Peyer's patch (tissue), 4 donors: ENCODE measurements at regions not wholly inside any gene's neighbourhood (a gene's known extent, or its start where the extent isn't known, plus 50 kb on each side); places are given as distances from the start of the nearest gene placed in this dataset.

Source experiments
- DNase-seq, 3 donors: peaks; one replicate each; pipeline ENCODE4 v3.0.0-alpha.2; 2017 to 2019
- H3K27ac ChIP-seq, 4 donors: fragments of 200-600 bp; sonication (generic); one replicate each; pipeline ENCODE4 v1.5.1; 2016 to 2019
- H3K27me3 ChIP-seq, 2 donors: fragments of 200-600 bp; sonication (generic); one replicate each; pipeline ENCODE4 v1.5.1; 2019
- H3K36me3 ChIP-seq, 3 donors: fragments of 200-600 bp; sonication (generic); one replicate each; pipeline ENCODE4 v1.5.1; 2016 to 2019
- H3K4me1 ChIP-seq, 4 donors: fragments of 200-600 bp; sonication (generic); one replicate each; pipeline ENCODE4 v1.5.1; 2016 to 2019
- H3K4me3 ChIP-seq, 4 donors: fragments of 200-600 bp; sonication (generic); 1 replicate in 3 of 4; 2 replicates in 1 of 4; pipeline ENCODE4 v1.5.1; 2016 to 2019; ENCODE audit warnings: mild to moderate bottlenecking in 1 of 4
- H3K9me3 ChIP-seq, 4 donors: fragments of 200-600 bp; sonication (generic); one replicate each; pipeline ENCODE4 v1.5.1; 2016 to 2019; ENCODE audit warnings: mild to moderate bottlenecking in 1 of 4
- POLR2A ChIP-seq, 2 donors: fragments of 450-650 bp; IDR thresholded peaks; one replicate each; pipeline ENCODE4 v1.5.1; 2017; ENCODE audit warnings: antibody characterized with exemption in 2 of 2, mild to moderate bottlenecking in 2 of 2, moderate library complexity in 2 of 2
- TF ChIP-seq, protein P1 (sequence below), 6 experiments: fragments of 450-650 bp in 4 of 6; fragments of 200-600 bp in 2 of 6; sonication (generic) in 1 of 6; IDR thresholded peaks; one replicate each; pipeline ENCODE4 v1.5.1; 2017 to 2019; ENCODE audit warnings: antibody characterized with exemption in 6 of 6, mild to moderate bottlenecking in 3 of 6, moderate library complexity in 1 of 6

DNA sequence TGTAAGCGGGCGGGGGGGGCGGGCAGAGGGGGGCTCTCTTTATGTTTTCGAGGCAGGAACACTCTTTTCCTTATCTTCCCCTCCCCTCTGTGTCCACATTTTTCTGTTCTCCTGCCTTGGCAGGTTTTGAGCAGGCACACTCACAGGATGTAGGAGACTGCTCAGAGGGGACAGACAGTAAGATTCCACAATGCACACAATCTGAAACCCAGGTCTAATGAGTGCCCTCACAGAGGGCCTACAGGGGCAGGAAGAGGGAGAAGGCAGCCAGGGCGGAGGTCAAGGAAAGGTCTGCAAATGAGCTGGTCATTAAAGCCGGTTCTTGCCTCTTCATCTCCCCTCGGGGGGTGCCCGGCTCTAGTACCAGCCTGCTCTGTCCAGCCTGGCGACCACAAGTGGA lies 106.1 kb upstream of the ATP6AP2 start:
- DNase-seq: no peak
- Histone ChIP-seq H3K27me3 (no peaks in the 10 kb centered on the region), H3K4me1 (no peaks in the 10 kb centered on the region), H3K4me3 (no peak overlapping the region), H3K36me3 (no peaks in the 10 kb centered on the region), H3K9me3 (no peaks in the 10 kb centered on the region), H3K27ac (no peak overlapping the region)
- TF ChIP-seq POLR2A (IDR thresholded peaks at IDR 0.05): no peak
- TF ChIP-seq, protein P1, sequence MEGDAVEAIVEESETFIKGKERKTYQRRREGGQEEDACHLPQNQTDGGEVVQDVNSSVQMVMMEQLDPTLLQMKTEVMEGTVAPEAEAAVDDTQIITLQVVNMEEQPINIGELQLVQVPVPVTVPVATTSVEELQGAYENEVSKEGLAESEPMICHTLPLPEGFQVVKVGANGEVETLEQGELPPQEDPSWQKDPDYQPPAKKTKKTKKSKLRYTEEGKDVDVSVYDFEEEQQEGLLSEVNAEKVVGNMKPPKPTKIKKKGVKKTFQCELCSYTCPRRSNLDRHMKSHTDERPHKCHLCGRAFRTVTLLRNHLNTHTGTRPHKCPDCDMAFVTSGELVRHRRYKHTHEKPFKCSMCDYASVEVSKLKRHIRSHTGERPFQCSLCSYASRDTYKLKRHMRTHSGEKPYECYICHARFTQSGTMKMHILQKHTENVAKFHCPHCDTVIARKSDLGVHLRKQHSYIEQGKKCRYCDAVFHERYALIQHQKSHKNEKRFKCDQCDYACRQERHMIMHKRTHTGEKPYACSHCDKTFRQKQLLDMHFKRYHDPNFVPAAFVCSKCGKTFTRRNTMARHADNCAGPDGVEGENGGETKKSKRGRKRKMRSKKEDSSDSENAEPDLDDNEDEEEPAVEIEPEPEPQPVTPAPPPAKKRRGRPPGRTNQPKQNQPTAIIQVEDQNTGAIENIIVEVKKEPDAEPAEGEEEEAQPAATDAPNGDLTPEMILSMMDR (IDR thresholded peaks at IDR 0.05): no peak

DNA sequence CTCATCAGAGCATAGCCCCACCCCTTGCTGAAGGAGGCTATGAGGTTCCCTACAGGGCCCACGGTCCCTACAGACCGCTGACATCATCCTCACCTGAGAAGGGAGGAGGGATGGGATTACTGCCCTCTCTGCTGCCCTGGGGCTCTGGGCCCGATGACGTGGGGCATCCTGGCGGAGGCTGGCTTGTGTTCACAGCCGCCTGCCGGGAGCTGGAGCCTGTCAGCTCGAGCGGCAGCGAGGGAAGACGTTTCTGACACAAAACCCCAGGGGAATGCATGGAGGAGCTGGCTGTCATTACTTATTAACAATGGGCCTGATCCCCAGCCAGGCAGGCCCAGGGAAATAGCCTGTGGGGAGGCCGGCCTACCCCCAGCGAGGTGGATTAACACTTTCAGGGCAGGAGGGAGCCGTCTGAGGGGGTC lies 106.6 kb upstream of the ATP6AP2 start:
- no peaks in the 10 kb centered on the region for H3K9me3 ChIP-seq
- no peak for TF ChIP-seq POLR2A (IDR thresholded peaks at IDR 0.05)
- TF ChIP-seq, protein P1 (IDR thresholded peaks at IDR 0.05): no peak
- H3K4me3 ChIP-seq: no peak overlapping the region
- no peaks in the 10 kb centered on the region for H3K27me3 ChIP-seq
- no peak overlapping the region for H3K27ac ChIP-seq
- no peaks in the 10 kb centered on the region for H3K4me1 ChIP-seq
- DNase-seq: no peak
- H3K36me3 ChIP-seq: no peaks in the 10 kb centered on the region

DNA sequence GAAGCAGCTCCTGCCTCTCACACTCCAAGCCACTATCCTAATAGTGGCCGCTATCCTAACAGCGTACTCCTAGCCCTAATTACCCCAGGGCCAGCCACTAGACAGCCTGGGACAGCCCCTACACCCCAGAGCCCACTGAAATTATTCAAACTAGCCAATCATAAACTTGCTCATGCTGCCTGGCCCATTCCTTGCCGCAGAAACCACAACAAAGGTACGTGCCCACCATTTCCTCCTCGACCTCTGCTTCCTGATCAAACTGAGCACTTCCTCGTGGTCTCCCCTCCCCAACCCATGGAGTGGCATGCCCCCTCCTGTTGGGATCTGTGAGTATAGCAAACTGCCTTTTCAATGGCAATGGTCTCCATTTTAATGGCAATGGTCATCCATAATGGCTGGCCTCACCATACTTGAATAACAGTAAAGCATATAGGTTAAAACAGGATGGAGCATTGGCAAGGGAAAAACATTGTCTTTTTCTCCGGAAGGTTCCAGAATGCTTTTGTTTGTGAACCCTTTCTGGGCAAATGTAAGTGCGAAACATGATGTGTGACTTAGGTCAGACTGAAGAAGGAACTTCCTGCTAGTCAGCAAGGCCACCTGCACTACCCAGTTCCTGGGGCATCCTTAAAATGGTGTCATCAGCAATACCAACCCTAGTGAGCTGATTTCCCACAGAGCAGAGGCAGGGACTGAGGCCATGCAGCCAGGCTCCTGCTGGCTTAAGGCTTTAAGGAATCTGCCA lies 107.1 kb upstream of the ATP6AP2 start:
- Histone ChIP-seq H3K4me3 (no peak overlapping the region), H3K27me3 (no peaks in the 10 kb centered on the region), H3K4me1 (no peaks in the 10 kb centered on the region), H3K9me3 (no peaks in the 10 kb centered on the region), H3K27ac (no peak overlapping the region), H3K36me3 (no peaks in the 10 kb centered on the region)
- no peak for TF ChIP-seq POLR2A (IDR thresholded peaks at IDR 0.05)
- TF ChIP-seq, protein P1 (IDR thresholded peaks at IDR 0.05): no peak
- no peak for DNase-seq

DNA sequence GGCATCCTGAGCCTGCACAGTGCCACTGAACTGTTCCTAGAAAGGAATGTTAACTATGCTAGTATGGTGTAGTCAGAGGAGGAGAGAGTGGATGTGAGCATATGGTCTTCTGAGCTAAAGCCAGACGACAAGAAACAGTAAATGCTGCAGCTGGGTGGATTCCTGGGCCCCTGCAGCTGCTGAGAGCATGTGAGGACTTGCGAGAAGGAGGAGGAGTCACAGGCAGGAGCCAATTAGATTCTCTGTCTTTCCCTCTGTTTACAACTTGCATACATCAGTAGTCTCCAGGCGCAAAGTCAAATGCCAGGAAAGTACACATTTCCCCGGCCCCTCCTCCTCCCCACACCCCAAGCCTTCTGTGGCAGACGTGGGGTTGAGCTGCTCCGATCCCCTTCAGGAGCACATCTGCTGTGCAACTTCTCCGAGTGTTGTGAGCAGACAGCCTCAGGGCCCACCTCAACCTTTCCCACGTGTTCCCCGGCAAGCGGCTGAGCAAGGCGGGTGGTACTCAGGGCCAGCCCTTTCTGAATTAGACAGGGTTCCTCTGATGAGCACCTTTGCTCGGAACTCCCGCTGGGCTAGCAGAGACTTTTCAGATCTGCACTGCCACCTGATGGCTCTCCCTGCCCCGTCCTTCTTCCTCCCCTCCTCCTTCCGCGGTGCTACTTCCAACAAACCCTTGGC lies 108.7 kb upstream of the ATP6AP2 start:
- H3K4me1 ChIP-seq: no peaks in the 10 kb centered on the region
- no peaks in the 10 kb centered on the region for H3K9me3 ChIP-seq
- no peaks in the 10 kb centered on the region for H3K27me3 ChIP-seq
- TF ChIP-seq, protein P1 (IDR thresholded peaks at IDR 0.05): peak in 2 of 6 experiments; percentile 5 to 17
- TF ChIP-seq POLR2A (IDR thresholded peaks at IDR 0.05): no peak
- peak in 2 of 3 donors; percentile 50 to 53 for DNase-seq
- peak overlapping the region in 1 of 4 donors; percentile 39 for H3K27ac ChIP-seq
- peak overlapping the region in 1 of 4 donors; percentile 6 for H3K4me3 ChIP-seq
- H3K36me3 ChIP-seq: no peaks in the 10 kb centered on the region

DNA sequence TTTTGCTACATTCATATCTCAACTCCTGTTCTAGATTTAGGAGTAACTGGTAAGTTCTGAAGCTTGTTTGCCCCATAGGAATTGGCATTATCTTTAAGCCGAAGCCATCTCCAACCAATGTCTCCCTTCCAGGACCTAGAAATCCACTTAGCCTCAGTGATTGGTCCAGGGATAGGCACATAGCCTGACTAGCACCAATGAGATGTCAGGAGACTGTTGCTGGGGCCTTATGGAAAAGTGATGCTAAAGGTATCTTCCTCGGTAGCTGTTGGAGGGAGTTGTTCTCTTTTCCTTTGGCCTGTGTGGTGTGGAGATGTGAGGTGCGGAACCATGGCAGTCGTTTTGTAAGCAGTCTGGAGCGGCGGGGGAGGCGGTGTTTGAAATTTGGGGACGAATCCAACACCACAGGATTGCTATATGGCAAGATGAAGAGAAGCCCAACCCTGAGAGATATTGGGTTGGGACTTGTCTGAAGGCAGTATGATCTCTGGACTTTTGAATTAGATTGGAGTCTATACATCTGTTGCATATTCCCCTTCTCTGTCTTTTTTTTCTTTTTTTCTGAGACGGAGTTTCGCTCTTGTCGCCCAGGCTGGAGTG lies 109.8 kb upstream of the ATP6AP2 start:
- no peak for DNase-seq
- Histone ChIP-seq H3K27me3 (no peaks in the 10 kb centered on the region), H3K9me3 (no peaks in the 10 kb centered on the region), H3K4me3 (no peak overlapping the region), H3K4me1 (no peaks in the 10 kb centered on the region), H3K27ac (no peak overlapping the region), H3K36me3 (no peaks in the 10 kb centered on the region)
- TF ChIP-seq, protein P1 (IDR thresholded peaks at IDR 0.05): no peak
- TF ChIP-seq POLR2A (IDR thresholded peaks at IDR 0.05): no peak
